ENCODE measurements at regions not wholly inside any gene's neighbourhood (a gene's known extent, or its start where the extent isn't known, plus 50 kb on each side); places are given as distances from the start of the nearest gene placed in this dataset.

DNA sequence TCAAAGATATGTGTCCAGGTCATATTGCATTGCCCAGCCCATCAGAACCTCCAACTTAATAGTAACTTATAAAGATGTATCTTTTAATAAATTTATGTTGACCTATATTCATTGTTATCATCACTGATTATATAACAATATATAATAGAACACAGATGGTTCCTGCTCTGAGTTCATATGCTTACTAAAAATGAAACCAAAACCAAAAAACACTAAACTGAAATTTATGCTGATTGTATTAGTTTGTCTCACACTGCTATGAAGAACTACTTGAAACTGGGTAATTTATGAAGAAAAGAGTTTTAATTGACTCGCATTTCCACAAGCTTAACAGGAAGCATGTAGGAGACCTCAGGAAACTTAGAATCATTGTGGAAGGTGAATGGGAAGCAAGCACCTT lies 462.5 kb upstream of the TYRP1 start:
- Histone ChIP-seq H3K4me1 (ENCODE audit: control insufficient read depth in 2 of 2, insufficient read depth in 2 of 2, low read length in 2 of 2) (no peaks in the 10 kb centered on the region), H4K20me1 (ENCODE audit: control insufficient read depth, insufficient read depth, low read length, poor library complexity, severe bottlenecking) (no peaks in the 10 kb centered on the region), H3K27me3 (replicated peaks in 1 of 4; ENCODE audit: control extremely low read depth in 1 of 4, control insufficient read depth in 3 of 4, insufficient read depth in 4 of 4, low read length in 3 of 4) (no peaks in the 10 kb centered on the region), H3K4me3 (ENCODE audit: control extremely low read depth in 1 of 5, extremely low read depth in 1 of 5, insufficient read depth in 1 of 5, low read depth in 2 of 5, low read length in 4 of 5) (no peak overlapping the region), H3K79me2 (ENCODE audit: control insufficient read depth, insufficient read depth, low read length) (no peaks in the 10 kb centered on the region), H3K9ac (ENCODE audit: low read length) (no peak overlapping the region), H3K4me2 (replicated peaks; ENCODE audit: low read depth, low read length, poor library complexity, severe bottlenecking) (no peak overlapping the region), H2AFZ (ENCODE audit: insufficient read depth, low read depth, low read length, poor library complexity, severe bottlenecking) (no peak overlapping the region), H3K27ac (ENCODE audit: low read length in 2 of 2) (no peak overlapping the region), H3K9me3 (ENCODE audit: control extremely low read depth in 1 of 3, control insufficient read depth in 2 of 3, insufficient read depth in 1 of 3, low read length in 2 of 3) (peaks cover 0 to 4% (median 0%) of the 10 kb centered on the region in 3 donors), H3K36me3 (replicated peaks in 1 of 2; ENCODE audit: control extremely low read depth in 1 of 2, control insufficient read depth in 1 of 2, extremely low read depth in 1 of 2, insufficient read depth in 2 of 2, low read length in 1 of 2) (no peaks in the 10 kb centered on the region)
- intact Hi-C loops (cut with micrococcal nuclease) = no loop called here
- ChIA-PET POLR2A (no interaction called here), CTCF (no interaction called here)
- Mint-ChIP-seq H3K27me3 (no peaks in the 10 kb centered on the region), H3K27ac (no peak overlapping the region), H3K4me3 (no peak overlapping the region), H3K4me1 (no peaks in the 10 kb centered on the region), H3K9me3 (ENCODE audit: insufficient read depth) (peaks cover 10% of the 10 kb centered on the region)
- TF ChIP-seq, protein P1, sequence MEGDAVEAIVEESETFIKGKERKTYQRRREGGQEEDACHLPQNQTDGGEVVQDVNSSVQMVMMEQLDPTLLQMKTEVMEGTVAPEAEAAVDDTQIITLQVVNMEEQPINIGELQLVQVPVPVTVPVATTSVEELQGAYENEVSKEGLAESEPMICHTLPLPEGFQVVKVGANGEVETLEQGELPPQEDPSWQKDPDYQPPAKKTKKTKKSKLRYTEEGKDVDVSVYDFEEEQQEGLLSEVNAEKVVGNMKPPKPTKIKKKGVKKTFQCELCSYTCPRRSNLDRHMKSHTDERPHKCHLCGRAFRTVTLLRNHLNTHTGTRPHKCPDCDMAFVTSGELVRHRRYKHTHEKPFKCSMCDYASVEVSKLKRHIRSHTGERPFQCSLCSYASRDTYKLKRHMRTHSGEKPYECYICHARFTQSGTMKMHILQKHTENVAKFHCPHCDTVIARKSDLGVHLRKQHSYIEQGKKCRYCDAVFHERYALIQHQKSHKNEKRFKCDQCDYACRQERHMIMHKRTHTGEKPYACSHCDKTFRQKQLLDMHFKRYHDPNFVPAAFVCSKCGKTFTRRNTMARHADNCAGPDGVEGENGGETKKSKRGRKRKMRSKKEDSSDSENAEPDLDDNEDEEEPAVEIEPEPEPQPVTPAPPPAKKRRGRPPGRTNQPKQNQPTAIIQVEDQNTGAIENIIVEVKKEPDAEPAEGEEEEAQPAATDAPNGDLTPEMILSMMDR (IDR thresholded peaks at IDR 0.05) = no peak
- no peak for TF ChIP-seq EZH2 (IDR thresholded peaks at IDR 0.05; ENCODE audit: borderline replicate concordance, insufficient read depth, low read depth, low read length, poor library complexity, severe bottlenecking)
- no CpG with 5 or more reads among the region's 1 CpG for WGBS (ENCODE audit: insufficient coverage)
- DNase-seq (no peak), ATAC-seq (ENCODE audit: low read depth) (no peak)

DNA sequence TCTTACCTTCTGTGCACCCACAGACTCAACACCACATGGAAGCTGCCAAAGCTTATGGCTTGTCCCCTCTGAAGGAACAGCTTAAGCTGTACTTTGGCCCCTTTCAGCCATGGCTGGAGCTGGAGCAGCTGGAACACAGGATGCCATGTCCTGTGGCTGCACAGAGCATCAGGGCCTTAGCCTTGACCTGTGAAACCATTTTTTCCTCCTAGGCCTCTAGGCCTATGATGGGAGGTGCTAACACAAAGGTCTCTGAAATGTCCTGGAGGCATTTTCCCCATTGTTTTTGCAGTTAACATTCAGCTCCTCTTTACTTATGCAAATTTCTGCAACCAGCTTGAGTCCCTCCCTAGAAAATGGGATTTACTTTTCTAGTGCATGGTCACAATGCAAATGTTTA lies 461.4 kb upstream of the TYRP1 start:
- H3K27ac Mint-ChIP-seq = no peak overlapping the region
- intact Hi-C loops (cut with micrococcal nuclease) = no loop called here
- POLR2A ChIA-PET = no interaction called here
- H3K27me3 Mint-ChIP-seq = no peaks in the 10 kb centered on the region
- H3K9ac ChIP-seq (ENCODE audit: low read length) = no peak overlapping the region
- no peak for DNase-seq
- CTCF ChIA-PET = no interaction called here
- no peaks in the 10 kb centered on the region for H3K4me1 ChIP-seq (ENCODE audit: control insufficient read depth in 2 of 2, insufficient read depth in 2 of 2, low read length in 2 of 2)
- no peak overlapping the region for H2AFZ ChIP-seq (ENCODE audit: insufficient read depth, low read depth, low read length, poor library complexity, severe bottlenecking)
- H3K4me1 Mint-ChIP-seq = no peaks in the 10 kb centered on the region
- H3K27ac ChIP-seq (ENCODE audit: low read length in 2 of 2) = no peak overlapping the region
- ATAC-seq (ENCODE audit: low read depth) = no peak
- H3K4me3 Mint-ChIP-seq = no peak overlapping the region
- H4K20me1 ChIP-seq (ENCODE audit: control insufficient read depth, insufficient read depth, low read length, poor library complexity, severe bottlenecking) = no peaks in the 10 kb centered on the region
- peaks cover 10% of the 10 kb centered on the region for H3K9me3 Mint-ChIP-seq (ENCODE audit: insufficient read depth)
- H3K4me3 ChIP-seq (ENCODE audit: control extremely low read depth in 1 of 5, extremely low read depth in 1 of 5, insufficient read depth in 1 of 5, low read depth in 2 of 5, low read length in 4 of 5) = no peak overlapping the region
- no peaks in the 10 kb centered on the region for H3K27me3 ChIP-seq (replicated peaks in 1 of 4; ENCODE audit: control extremely low read depth in 1 of 4, control insufficient read depth in 3 of 4, insufficient read depth in 4 of 4, low read length in 3 of 4)
- no peaks in the 10 kb centered on the region for H3K79me2 ChIP-seq (ENCODE audit: control insufficient read depth, insufficient read depth, low read length)
- peaks cover 0 to 4% (median 0%) of the 10 kb centered on the region in 3 donors for H3K9me3 ChIP-seq (ENCODE audit: control extremely low read depth in 1 of 3, control insufficient read depth in 2 of 3, insufficient read depth in 1 of 3, low read length in 2 of 3)
- H3K4me2 ChIP-seq (replicated peaks; ENCODE audit: low read depth, low read length, poor library complexity, severe bottlenecking) = no peak overlapping the region
- TF ChIP-seq, protein P1 (IDR thresholded peaks at IDR 0.05) = no peak
- TF ChIP-seq EZH2 (IDR thresholded peaks at IDR 0.05; ENCODE audit: borderline replicate concordance, insufficient read depth, low read depth, low read length, poor library complexity, severe bottlenecking) = no peak
- H3K36me3 ChIP-seq (replicated peaks in 1 of 2; ENCODE audit: control extremely low read depth in 1 of 2, control insufficient read depth in 1 of 2, extremely low read depth in 1 of 2, insufficient read depth in 2 of 2, low read length in 1 of 2) = no peaks in the 10 kb centered on the region

Measured in B cell (primary cell).